Activated CD4-positive, alpha-beta T cell treated with anti-CD3 and anti-CD28 coated beads for 4 hours (primary cell): ENCODE measurements at regions not wholly inside any gene's neighbourhood (a gene's known extent, or its start where the extent isn't known, plus 50 kb on each side); places are given as distances from the start of the nearest gene placed in this dataset.
"Not testable (repeated sequence)": the region's sequence is repeated elsewhere in the genome, so short reads cannot be mapped to it uniquely, and the experiment has no call there.

ENCODE experiments used
- DNase-seq, 2 donors: peaks; one replicate each; pipeline ENCODE4 v3.0.0-alpha.2; 2020

GRCh38 chr22:48309115-48309705 lies 1518.5 kb downstream of the BRD1 start:
- DNase-seq = no peak

DNA sequence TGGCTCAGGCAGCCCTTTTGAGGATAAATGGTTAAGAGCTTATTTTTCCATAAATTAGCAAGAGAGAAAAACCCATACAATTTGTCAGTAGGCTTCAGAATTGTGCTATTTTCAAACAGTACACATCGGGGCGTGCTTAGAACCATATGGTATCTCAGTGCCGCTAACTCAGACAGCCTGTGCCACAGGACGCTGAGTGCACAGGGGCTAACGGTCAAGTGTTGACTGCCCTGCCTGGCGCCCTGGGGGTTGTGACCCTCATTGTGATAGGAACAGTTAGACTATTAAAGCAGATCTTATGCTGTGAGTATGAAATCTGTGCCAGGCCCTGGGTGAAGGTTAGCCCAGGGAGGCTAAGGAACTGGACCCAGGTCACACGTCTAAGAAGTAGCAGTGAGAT lies 1519.7 kb downstream of the BRD1 start:
- no peak for DNase-seq

DNA sequence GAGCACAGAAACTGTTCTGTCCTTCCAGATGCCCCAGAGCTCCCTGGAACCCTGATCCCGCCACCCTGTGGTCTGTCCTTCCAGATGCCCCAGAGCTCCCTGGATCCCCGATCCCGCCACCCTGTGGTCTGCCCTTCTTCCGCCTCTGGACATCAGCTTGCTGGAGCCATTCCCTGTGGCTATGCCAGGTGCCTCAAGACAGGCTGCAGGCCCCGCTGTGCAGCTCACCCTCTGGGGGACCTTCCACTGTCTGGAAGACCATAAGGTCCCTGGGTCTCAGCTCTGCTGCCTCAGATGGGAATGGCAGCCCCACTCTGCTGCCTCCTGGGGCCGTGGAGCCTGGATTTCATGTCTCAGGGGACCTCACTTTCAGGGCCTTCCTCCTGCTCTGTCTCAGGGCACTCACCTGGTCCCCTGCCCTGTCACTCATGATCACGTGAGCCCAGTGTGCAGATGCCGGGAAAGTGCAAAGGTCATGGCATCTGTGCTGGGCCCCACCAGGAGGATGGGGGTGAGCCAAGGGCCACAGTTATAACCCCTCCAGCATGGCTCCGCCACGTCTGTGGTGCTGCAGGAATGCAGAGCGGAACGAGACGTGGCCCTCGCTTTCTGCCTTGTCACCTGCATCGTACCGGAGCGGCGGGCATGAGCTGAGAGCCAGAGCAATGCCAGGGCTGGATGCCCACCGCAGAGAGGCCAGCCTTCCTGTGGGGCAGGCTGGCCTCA lies 1520.7 kb downstream of the BRD1 start:
- DNase-seq = no peak

DNA sequence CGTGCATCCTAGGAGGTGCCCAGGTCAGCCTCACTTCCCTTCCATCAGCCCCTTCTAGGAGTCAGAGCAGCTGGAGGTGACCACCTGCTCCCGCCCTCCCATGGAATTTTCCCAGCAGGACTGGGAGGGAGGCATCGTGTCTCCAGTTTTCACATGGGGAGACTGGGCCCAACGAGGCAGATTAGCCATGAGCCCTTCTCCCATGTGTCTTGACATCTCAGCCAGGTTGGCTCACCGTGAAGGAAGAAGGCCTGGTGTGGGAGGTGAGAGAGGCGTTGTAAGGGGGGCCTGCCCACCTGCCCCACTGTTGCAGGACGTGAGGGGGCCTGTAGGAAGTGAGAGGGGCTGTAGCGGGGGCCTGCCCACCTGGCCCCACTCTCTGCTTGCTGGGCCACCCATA lies 1521.4 kb downstream of the BRD1 start:
- DNase-seq = no peak

DNA sequence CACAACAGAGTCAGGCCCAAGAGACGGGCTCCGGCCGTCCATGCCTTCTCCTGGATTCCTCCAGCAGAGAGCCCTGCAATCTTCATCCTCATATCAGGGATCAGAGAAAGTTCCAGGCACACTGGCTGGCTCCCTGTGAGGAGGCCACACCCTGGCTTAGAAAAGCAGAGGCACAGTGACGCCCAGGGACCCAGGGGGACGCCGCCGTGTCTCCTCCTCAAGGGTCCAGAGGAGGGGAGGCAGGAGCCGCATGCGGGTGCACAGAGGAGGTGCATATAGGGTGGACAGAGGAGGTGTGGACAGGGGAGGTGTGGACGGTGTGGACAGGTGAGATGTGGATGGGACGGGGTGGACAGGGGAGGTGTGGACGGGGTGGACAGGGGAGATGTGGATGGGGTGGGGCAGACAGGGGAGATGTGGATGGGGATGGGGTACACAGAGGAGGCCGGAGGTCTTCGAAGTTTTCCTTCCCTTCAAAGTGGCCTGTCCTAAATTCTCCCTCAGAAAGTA lies 1521.9 kb downstream of the BRD1 start:
- DNase-seq = no peak

GRCh38 chr22:48303369-48303725 lies 1524.3 kb downstream of the BRD1 start:
- no peak for DNase-seq

GRCh38 chr22:48302657-48303368 lies 1524.9 kb downstream of the BRD1 start:
- no peak for DNase-seq

DNA sequence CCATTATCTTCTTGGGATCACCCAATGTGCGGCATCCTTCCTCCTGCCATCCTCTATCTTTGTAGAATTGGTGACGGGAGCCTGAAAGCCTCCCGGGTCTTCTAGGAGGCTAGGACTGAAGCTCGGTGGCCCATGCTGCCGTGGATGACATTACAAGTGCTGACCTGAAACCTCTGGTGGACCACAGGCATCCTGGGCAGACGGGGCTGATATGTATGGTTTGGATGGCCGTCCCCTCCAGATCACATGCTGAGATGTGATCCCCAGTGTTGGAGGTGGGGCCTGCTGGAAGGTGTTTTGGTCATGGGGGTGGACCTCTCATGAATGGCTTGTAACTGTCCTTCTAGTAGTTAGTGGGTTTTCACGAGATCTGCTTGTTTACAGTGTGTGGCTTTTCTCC lies 1525.8 kb downstream of the BRD1 start:
- DNase-seq = no peak

- no peak for DNase-seq
Observed at GRCh38 chr22:48301421-48301820, 1526.3 kb downstream of the BRD1 start.

GRCh38 chr22:48300877-48301276 lies 1526.8 kb downstream of the BRD1 start:
- no peak for DNase-seq

- DNase-seq = no peak
Observed at GRCh38 chr22:48299801-48300200, 1527.9 kb downstream of the BRD1 start.

- DNase-seq = no peak
Observed at GRCh38 chr22:48299124-48299523, 1528.5 kb downstream of the BRD1 start.

DNA sequence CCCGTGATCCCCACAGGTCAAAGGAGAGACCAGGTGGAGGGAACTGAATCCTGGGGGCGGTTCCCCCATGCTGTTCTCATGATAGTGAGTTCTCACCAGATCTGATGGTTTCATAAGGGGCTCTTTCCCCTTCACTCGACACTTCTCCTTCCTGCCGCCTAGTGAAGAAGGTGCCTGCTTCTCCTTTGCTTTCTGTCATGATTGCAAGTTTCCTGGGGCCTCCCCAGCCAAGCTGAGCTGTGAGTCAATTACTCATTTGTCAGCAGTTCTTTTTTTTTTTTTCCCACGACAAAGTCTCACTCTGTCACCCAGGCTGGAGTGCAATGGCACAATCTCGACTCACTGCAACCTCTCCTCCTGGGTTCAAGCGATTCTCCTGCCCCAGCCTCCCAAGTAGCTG lies 1530.4 kb downstream of the BRD1 start:
- DNase-seq = no peak

- not testable (repeated sequence) for DNase-seq
Observed at GRCh38 chr22:48289954-48290353, 1527.5 kb downstream of the TBC1D22A start.

DNA sequence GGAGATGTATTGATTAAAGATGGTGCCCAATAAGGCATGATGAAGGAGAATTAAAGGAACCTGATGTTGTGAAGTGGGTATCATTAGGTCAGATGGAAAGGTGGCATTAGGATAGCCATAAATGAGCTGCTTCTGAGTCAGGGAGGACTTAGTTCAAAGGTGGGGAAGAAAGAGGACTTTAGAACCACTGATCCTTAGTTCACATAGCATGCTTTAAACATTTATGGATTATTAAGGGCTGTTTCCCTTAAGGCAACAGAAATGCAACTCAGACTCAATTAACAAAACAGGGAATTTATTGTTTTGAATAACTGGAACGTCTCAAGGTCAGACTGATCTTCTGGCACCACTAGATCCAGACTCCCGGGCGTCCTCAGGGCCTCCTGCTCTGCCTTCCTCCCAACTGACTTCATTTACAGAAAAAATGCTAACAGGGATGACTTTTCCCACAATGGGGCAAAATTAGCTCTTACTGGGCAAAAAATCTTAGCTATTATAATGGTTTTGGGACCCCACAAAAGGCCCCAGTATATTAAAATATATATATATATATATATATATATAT lies 1526.0 kb downstream of the TBC1D22A start:
- DNase-seq = no peak

- DNase-seq = no peak
Observed at GRCh38 chr22:48287031-48287430, 1524.6 kb downstream of the TBC1D22A start.

DNA sequence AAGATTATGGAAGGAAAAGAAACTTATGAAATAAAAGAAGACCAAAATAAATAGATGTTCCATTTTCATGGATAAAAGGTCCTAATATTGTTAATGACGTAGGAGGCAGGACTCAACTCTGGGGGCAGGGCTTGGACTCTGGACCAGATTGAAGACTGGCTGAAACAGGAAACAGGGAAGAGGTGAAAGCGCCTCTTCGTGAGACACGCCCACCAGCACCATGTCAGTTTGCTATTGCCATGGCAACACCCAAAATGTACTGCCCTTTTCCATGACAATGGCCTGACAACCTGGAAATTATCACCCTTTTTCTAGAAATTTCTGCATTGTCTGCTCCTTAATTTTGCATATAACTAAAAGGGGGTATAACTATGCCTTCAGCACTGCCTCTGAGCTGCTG lies 1522.2 kb downstream of the TBC1D22A start:
- DNase-seq = no peak

DNA sequence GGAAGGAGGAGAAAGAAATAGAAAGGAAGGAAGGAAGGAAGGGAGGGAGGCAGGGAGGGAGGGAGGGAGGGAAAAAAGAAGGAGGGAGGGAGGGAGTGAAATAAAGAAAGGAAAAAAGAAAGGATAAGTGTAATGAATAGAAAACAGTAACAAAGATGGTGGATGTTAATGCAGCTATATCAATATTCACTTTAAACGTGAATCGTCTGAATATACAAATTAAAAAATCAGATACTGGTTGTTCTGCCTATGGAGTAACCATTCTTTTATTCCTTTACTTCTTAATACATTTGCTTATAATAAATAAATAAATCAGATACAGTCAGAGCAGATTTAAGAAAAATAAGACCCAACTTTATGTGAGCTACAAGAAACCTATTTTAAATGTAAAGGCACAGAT lies 1520.4 kb downstream of the TBC1D22A start:
- DNase-seq = no peak

DNA sequence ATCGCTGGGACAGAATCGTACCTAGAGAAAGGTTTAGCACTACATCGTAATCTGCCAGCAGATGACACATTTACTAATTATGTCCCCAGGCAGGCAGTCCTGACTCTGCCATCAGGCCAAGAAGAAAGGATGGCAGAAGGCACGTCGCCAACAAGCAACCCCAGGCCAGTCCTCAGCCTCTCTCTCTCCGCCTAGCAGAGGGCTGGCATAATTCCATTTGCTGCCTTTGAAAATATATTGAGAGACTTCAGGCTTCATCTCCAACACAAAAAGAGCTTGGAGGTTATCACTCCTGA lies 1517.0 kb downstream of the TBC1D22A start:
- DNase-seq = no peak

- no peak for DNase-seq
Observed at GRCh38 chr22:48278620-48279460, 1516.4 kb downstream of the TBC1D22A start.

DNA sequence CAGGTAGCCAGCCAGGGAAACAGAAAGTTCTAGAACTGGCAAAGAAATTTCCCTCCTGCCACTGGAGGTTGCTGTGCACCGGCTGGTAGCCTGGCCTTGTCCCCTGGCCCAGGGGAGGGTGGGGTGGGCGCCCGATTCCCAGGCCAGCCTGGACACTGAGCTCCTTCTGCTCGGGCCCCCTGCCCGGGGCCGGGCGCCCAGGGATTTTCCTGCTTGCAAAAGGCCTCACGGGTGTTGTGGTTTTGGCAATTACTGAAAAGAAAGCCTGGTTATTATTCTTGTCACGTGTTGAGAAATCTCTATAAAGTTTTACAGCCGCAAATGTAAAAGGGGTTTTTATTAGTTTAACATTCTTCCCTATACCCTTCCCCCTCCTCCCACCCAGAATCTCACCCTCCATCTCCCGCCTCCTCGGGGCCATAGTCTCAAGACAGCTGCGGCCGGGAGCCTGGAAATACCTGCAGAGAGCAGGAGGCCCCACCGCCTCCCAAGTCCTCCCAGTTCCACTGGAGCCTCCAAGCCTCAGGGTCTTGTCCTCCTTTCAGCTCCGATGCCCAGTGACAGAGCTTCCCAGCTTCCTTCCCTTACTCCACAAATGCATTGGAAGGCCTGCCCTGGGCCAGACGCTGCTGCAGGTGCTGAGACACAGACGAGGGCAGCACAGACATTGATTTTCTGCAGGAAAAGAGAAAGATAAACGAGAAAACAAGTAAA lies 1515.6 kb downstream of the TBC1D22A start:
- DNase-seq = no peak
